Germinal center (tissue), 1 donor: ENCODE measurements at regions not wholly inside any gene's neighbourhood (a gene's known extent, or its start where the extent isn't known, plus 50 kb on each side); places are given as distances from the start of the nearest gene placed in this dataset.

Experiments used
- DNase-seq: peaks from one replicate; pipeline ENCODE4 v3.0.0; 2012; ENCODE audit warnings: mixed read lengths, low spot score

GRCh38 chr11:115897707-115898106 lies 393.5 kb upstream of the CADM1 start:
- no peak for DNase-seq

GRCh38 chr11:115896084-115896483 lies 391.9 kb upstream of the CADM1 start:
- no peak for DNase-seq

- no peak for DNase-seq
Observed at GRCh38 chr11:115895594-115895993, 391.4 kb upstream of the CADM1 start.

- DNase-seq, result no peak
Observed at GRCh38 chr11:115894176-115894575, 390.0 kb upstream of the CADM1 start.

GRCh38 chr11:115893461-115894099 lies 389.4 kb upstream of the CADM1 start:
- DNase-seq, result no peak

- DNase-seq, result no peak
Observed at GRCh38 chr11:115892016-115892415, 387.8 kb upstream of the CADM1 start.

- DNase-seq, result no peak
Observed at GRCh38 chr11:115891581-115891980, 387.4 kb upstream of the CADM1 start.

- DNase-seq, result no peak
Observed at GRCh38 chr11:115890500-115890899, 386.3 kb upstream of the CADM1 start.

GRCh38 chr11:115889712-115890111 lies 385.5 kb upstream of the CADM1 start:
- no peak for DNase-seq

GRCh38 chr11:115887727-115888126 lies 383.5 kb upstream of the CADM1 start:
- no peak for DNase-seq

GRCh38 chr11:115887316-115887715 lies 383.1 kb upstream of the CADM1 start:
- no peak for DNase-seq

GRCh38 chr11:115886422-115886733 lies 382.2 kb upstream of the CADM1 start:
- DNase-seq, result no peak

- DNase-seq, result no peak
Observed at GRCh38 chr11:115885535-115886421, 381.6 kb upstream of the CADM1 start.

- DNase-seq, result no peak
Observed at GRCh38 chr11:115884800-115885534, 380.8 kb upstream of the CADM1 start.

- DNase-seq, result no peak
Observed at GRCh38 chr11:115874843-115875242, 370.6 kb upstream of the CADM1 start.

- DNase-seq, result peak; percentile 38
Observed at GRCh38 chr11:115873813-115874212, 369.6 kb upstream of the CADM1 start.

GRCh38 chr11:115872416-115872815 lies 368.2 kb upstream of the CADM1 start:
- no peak for DNase-seq

- no peak for DNase-seq
Observed at GRCh38 chr11:115871161-115871760, 367.0 kb upstream of the CADM1 start.

- DNase-seq, result peak; percentile 39
Observed at GRCh38 chr11:115869780-115870431, 365.7 kb upstream of the CADM1 start.

GRCh38 chr11:115869131-115869530 lies 364.9 kb upstream of the CADM1 start:
- DNase-seq, result no peak

GRCh38 chr11:115860246-115860645 lies 356.0 kb upstream of the CADM1 start:
- no peak for DNase-seq

GRCh38 chr11:115848611-115849010 lies 344.4 kb upstream of the CADM1 start:
- no peak for DNase-seq
